ENCODE measurements at regions not wholly inside any gene's neighbourhood (a gene's known extent, or its start where the extent isn't known, plus 50 kb on each side); places are given as distances from the start of the nearest gene placed in this dataset.
A peak's percentile ranks its signal among the peaks of the same experiment; 100 is the strongest.
"Not testable (repeated sequence)": the region's sequence is repeated elsewhere in the genome, so short reads cannot be mapped to it uniquely, and the experiment has no call there.

- no peak for DNase-seq (ENCODE audit: low read depth)
These were observed 91.5 kb upstream of the MLN start for GRCh38 chr6:33895296-33895695.

- no peak for DNase-seq (ENCODE audit: low read depth)
These were observed 90.6 kb upstream of the MLN start for GRCh38 chr6:33894438-33894837.

DNA sequence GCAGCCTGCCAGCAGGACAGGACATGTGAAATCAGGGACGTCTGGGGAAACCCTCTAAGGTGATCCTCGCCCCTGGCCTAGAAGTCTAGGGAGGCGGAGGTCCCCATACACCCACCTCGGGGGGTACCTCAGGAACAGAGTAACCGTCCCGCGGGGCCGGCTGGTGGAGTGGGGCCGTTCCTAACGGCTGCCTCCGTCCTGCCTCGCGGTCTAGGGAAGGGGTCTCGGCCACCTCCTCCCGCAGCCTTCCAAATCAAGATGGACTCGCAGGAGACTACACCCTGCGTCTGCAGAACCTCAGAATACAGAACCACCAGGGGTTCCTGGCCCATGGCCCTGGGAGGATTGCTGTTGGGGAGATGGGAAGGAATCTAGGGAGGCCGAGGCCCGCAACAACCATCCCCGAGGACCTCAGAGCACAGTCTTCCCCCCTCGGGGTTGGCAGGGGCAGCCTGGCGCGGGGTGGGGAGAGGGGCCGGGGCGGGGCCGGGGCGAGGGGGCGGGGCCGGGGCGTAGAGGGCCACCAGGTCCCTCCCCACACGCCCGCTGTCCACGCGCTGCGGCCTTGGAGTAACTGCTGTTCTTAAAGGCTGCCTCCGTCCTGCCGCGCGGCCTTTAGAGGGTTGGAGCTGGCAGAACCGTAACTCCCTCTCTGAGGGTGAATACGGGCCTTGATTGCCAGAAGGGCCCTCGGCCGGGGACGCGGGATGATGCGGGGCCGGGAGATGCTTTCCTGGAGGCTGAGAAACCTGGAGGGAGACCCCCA lies 89.0 kb upstream of the MLN start:
- no peak for DNase-seq (ENCODE audit: low read depth)

- DNase-seq (ENCODE audit: low read depth), result no peak
These were observed 84.9 kb upstream of the MLN start for GRCh38 chr6:33888664-33889200.

GRCh38 chr6:33888183-33888582 lies 84.4 kb upstream of the MLN start:
- no peak for DNase-seq (ENCODE audit: low read depth)

DNA sequence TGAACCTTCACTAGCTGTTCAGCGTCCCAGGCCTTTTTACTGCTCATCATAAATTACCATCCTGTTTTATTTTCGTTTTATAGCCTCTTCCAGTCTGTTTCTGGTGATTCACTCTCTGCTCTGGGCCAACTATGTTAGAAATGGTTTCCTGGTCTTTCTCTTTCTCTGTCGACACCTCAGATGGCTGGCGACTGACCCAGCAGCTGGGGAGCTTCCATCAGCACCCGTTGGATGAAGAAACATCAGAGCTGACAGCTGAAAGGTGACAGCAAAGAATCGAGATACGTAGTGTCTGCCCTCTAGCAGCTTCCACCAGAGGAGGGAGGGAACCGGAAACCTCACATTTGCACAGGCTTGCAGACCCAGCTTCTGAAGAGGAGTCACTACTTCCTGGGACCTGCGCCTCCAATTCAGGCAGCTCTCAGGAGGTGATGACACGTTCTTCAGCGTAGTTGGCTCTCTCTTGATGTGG lies 82.9 kb upstream of the MLN start:
- no peak for DNase-seq (ENCODE audit: low read depth)

- no peak for DNase-seq (ENCODE audit: low read depth)
These were observed 81.6 kb upstream of the MLN start for GRCh38 chr6:33885132-33886057.

GRCh38 chr6:33883621-33884020 lies 79.8 kb upstream of the MLN start:
- DNase-seq (ENCODE audit: low read depth), result not testable (repeated sequence)

- DNase-seq (ENCODE audit: low read depth), result peak; percentile 41
These were observed 78.4 kb upstream of the MLN start for GRCh38 chr6:33882154-33882553.

DNA sequence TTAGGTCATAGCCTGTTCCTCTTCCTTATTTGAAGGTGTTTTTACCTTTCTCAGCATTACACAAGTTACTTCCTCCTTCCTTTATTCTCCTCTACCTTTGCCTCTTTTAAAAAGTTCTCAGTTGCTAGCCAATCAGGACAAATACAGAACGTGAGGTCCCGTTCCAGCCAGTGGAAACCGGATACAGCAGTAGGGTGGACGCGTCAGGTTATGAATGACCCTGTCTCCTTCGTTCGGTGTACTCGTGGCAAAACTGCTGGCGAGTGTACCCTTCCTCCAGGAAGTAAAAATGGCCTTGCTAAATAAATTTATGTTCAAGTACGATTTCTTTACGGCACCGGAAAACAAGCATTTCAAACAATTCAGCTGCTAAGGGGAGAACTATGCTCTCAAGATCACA lies 77.0 kb upstream of the MLN start:
- DNase-seq (ENCODE audit: low read depth), result no peak

DNA sequence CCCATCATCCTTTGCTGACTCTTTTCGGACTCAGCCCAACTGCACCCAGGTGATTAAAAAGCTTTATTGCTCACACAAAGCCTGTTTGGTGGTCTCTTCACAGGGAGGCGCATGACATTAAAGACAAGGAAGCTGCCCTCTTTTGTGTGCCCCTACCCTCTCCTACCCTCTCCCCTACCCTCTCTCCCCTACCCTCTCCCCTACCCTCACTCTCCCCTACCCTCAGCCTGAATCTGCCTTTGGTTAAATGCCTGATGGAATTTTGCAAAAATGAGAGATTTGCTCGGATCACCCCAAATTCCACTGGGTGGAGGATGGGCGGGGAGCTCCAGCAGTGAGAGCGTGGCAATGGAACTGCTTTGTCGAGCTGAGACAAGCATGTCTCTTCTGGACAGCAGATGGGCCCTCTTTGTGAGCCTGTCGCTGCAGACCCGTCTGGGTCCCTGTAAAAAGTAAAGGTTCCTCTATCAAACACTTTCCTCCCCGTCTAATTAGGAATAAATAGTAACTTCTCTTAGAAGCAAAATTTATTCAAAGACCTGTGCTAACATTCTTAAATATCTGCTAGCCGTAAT lies 76.4 kb upstream of the MLN start:
- no peak for DNase-seq (ENCODE audit: low read depth)

GRCh38 chr6:33878562-33878961 lies 74.8 kb upstream of the MLN start:
- no peak for DNase-seq (ENCODE audit: low read depth)

DNA sequence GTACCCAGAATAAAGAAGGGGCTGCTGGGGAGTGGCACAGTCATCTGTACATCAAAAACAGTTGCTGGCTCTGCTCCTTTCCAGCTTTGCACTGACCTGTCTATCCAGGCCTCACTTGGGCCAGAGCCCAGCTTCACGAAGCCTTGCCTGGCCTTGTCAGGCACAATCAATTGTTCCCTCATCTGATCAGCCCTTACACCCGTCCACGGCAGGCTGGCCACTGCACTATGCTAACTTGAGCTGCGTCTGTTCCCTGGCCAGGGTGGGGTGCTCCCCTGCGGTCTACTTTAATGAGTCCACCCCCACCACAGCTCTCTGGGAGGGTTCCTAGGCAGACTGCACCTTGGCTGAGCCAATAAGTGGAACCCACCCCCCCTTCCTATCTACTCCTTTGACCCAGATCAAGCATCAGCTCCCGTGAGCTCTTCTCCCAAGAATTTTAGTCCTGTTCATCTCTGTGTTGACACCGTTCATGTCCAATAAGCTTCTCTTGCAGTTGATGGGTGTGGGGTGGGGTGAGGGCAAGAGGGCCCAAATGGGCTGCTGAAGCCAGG lies 74.3 kb upstream of the MLN start:
- no peak for DNase-seq (ENCODE audit: low read depth)

DNA sequence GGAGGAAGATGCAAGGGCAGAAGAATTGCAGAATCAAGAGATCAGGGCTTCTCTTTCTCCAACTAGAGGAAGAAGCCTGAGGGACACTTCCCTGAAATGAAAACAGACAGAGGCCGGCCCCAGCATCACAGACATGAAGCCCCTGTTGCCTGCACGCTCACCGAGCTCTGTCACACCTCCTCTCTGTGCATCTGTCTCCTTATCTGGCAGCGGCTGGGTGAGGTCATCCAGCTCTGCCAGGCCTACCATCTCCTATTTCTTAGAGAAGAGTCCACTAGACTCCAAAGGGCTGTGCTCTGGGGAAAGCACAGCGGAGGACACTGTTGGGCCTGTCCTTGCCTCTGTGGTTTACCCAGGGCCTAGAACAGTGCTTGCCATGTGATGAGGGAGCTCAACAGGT lies 71.9 kb upstream of the MLN start:
- no peak for DNase-seq (ENCODE audit: low read depth)

DNA sequence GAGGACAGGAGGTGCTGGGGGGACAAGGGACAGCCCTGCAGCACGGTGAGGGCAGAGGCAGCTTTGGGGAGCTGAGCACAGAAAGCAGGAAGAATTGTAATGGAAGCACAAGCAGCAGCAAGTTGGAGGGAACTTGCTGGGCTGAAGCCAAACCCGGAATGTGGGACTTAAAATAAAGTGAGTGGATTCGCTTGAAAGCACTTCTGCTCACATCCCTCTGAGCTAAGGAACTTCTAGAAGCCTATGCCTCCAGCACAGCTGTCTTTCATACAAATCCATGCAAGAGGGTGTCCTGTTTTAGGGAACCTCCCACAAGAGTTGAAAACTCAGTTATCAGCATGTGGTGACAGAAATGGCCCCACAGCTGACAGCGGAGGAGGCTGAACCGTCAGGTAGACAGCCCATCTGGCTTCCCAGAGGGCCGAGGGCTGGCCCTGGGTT lies 71.4 kb upstream of the MLN start:
- DNase-seq (ENCODE audit: low read depth), result no peak

DNA sequence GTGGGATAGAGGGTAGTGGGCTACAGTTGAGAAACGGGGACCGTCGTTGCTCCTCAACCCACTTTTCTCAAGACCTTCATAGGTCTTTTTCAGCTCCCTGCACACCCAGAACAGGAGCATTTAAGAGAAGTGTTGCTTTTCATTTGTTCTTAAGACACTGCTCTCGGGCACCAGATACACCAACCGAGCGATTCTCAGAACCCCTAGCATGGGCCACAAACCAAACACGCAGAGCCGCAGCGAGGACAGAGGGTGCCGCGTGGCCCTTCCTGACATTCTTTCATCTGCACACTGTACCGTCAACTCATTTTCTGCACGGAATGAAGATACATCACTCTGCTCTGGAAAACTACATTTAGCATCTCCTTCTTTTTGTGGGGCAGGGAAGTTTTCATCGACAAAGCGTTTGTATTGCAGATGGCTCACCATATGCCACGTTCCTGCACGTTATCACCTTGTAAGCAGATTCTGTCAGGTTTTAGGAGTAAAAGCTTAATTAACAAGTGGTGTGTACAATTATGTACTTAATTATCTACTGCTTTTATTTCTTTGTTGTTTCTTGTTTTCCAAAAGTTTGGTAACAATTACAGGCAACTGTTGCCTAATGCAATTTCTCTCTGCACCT lies 70.4 kb upstream of the MLN start:
- DNase-seq (ENCODE audit: low read depth), result no peak

- no peak for DNase-seq (ENCODE audit: low read depth)
These were observed 69.0 kb upstream of the MLN start for GRCh38 chr6:33872761-33873160.

DNA sequence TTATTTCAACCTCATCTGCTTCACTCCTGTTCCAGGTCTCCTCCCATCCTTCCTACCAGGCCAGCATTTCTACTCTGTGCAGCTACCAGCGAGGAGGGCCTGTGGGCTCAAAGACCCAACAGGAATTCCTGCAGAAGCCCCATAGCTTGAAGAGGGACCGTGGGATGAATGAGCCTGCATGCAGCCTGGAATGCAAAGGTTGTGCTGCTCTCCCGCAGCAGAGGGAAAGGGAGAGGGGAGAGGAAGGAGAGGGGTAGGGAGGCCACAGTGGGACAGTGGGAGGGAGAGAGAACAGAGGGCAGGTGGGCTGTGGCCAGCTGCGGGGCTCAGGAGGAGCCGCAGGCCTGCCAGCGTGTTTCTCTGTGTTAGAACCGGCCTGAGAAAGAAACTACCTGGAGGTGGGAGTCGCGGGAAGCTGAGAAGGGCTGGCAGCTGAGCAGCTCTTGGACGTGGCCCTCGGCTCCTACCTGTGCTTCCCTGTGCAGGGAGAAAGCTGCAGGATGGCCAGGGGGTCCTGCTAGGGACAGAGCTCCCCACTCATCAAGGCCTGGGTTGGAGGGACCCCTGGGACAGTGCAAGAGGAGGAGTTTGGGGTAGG lies 66.1 kb upstream of the MLN start:
- no peak for DNase-seq (ENCODE audit: low read depth)

DNA sequence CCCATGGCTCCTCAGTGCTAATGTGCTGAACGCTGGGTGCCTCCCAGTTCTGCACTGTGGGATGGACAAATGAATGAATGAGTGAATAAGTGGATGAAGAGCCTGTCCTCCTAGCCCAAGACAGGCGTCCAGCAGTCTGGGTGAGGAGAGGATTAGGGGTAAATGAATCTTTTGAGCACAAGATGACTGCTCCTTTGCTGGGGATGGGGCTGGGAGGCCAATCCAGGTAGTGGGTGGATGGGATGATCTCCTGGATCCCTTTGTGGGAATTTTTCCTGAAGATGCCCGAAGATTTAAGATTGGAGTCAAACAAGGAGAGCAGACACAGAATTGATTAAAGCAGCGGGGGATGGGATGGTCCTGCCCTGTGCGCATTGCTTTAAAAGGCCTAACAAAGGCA lies 65.3 kb upstream of the MLN start:
- no peak for DNase-seq (ENCODE audit: low read depth)

GRCh38 chr6:33868141-33868540 lies 64.3 kb upstream of the MLN start:
- DNase-seq (ENCODE audit: low read depth), result no peak

DNA sequence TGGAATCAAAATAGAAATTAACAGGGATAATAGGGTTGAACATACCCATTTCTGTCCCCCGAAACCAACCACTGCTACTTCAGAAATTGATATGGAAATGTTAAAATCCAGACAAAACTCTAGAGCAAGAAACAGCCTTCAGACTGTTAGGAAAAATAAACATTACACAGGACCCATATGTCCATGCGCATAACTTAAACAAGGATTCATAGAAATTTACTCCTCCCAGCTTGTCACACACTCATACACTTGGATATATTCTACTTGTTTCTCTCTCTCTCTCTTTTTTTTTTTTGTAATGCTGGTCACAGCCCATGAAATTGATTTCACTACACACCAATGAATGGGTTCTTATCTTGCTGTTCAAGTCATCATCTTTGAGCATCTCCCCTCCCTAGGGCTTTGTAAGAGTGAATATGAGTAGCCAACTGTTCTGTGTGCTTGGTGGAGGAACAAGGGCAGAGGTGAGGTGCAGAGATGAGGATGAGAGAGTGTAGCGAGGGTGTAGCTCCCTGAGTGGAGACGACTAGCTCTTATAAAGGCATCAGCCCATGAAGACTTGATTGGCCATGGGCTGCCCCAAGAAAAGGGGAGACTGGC lies 61.8 kb upstream of the MLN start:
- no peak for DNase-seq (ENCODE audit: low read depth)
